ENCODE measurements at regions not wholly inside any gene's neighbourhood (a gene's known extent, or its start where the extent isn't known, plus 50 kb on each side); places are given as distances from the start of the nearest gene placed in this dataset.

DNA sequence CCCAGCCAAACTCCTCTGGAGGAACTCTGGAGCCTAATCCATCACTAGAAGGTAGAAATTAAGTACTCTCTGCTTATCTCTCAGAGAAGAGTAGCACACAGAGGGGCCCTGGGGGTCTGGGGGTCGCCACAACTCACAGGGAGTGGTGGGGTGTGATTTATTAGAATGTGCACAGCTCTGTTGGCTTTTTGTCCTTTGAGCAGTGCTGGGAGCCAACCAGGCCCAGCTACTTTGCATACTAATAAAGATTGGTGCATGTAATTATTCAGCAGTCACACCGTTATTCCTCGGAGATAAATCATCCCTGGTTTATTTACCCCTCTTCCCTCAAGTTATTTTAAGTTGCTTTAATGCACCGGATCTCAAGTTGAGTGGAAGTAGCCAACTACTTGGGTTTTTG lies 606.7 kb upstream of the EEF2KMT start:
- no peak for DNase-seq

DNA sequence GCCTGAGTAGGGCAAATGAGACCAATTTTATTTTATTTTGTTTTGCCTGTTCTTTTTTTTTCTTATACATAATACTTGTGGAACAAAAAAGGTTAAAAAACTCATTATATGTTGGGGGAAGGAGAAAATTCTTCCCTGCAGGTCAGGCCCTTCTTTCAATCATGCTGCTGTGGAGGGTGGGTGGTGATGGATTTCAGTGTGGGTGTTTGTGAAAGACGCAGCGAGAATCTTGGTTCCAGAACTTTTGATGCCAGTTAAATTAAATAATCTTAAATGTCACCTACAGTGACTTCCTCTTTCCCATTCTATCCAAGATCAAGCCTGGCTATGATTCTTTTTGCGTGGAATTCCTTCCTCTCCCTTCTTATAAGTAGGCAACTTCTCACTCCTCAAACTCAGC lies 595.8 kb upstream of the EEF2KMT start:
- DNase-seq = no peak

DNA sequence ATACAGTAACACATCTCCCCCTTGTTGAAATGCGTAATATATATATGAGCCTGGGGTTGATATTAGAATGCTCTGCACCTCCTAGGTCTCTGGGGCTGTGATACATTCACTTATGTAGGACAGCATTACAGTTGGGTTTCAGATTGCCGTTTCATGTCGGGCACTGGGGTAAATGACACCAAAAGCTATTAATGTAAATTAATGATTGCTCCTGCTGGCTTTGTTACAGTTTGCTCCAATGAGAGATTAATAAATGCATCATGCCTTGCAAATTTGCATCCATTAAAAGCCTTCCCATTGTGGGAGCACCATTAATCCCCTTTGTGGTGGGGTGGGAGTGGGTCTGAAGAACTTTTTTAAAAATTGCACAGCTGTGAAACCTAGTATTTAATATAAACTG lies 584.4 kb upstream of the EEF2KMT start:
- no peak for DNase-seq

- DNase-seq = no peak
Observed at GRCh38 chr16:5678371-5678770, 580.8 kb upstream of the EEF2KMT start.

- no peak for DNase-seq
Observed at GRCh38 chr16:5671421-5671820, 573.8 kb upstream of the EEF2KMT start.

GRCh38 chr16:5670198-5670597 lies 572.6 kb upstream of the EEF2KMT start:
- no peak for DNase-seq

DNA sequence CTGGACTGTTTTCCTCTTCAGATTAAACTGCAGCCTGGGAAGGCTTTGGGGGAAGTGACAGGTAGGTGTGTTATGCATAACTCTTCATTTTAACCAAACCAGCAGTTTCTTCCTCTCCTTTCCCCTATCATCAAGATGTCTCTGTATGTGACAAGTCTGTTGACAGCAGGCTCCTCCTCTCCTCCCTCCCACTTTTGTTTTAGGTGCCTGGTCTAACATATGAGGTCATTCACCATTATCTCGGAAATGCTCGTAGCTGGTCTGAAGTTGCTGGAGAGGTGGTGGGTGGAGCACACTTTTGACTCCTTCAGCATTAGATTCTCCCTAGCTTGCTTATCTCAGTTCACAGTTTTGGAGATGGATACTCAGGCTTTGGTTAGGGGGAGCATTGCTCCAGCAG lies 571.0 kb upstream of the EEF2KMT start:
- no peak for DNase-seq

- no peak for DNase-seq
Observed at GRCh38 chr16:5665834-5666233, 568.2 kb upstream of the EEF2KMT start.

DNA sequence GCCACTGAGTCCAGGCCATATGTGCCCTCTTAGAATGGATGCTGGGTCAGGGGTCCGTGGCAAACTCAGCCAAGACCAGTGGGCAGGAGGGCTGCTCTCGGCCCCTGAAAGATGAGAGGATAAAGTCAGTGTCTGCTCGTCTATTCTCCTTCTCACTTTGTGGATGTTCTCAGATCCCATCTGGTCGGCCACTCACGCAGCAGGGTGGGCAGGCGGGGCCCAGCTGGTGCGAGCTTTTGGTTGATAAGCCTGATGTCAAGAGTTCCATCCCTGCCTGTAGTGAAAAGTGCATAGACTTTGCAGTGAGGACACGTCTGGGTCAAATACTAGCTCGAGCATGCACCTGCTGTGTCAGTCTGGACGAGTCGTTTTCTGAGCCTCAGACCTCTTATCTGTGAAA lies 556.2 kb upstream of the EEF2KMT start:
- DNase-seq = no peak

DNA sequence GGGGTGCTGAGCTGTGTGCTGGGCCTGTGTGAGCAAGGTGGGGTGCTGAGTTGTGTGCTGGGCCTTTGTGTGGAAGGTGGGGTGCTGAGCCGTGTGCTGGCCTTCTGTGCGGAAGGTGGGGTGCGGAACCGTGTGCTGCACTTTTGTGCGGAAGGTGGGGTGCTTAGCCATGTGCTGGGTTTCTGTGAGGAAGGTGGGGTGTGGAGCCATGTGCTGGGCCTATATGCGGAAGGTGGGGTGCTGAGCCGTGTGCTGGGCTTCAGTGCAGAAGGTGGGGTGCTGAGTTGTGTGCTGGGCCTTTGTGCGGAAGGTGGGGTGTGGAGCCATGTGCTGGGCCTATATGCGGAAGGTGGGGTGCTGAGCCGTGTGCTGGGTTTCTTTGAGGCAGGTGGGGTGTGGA lies 555.4 kb upstream of the EEF2KMT start:
- DNase-seq = no peak

DNA sequence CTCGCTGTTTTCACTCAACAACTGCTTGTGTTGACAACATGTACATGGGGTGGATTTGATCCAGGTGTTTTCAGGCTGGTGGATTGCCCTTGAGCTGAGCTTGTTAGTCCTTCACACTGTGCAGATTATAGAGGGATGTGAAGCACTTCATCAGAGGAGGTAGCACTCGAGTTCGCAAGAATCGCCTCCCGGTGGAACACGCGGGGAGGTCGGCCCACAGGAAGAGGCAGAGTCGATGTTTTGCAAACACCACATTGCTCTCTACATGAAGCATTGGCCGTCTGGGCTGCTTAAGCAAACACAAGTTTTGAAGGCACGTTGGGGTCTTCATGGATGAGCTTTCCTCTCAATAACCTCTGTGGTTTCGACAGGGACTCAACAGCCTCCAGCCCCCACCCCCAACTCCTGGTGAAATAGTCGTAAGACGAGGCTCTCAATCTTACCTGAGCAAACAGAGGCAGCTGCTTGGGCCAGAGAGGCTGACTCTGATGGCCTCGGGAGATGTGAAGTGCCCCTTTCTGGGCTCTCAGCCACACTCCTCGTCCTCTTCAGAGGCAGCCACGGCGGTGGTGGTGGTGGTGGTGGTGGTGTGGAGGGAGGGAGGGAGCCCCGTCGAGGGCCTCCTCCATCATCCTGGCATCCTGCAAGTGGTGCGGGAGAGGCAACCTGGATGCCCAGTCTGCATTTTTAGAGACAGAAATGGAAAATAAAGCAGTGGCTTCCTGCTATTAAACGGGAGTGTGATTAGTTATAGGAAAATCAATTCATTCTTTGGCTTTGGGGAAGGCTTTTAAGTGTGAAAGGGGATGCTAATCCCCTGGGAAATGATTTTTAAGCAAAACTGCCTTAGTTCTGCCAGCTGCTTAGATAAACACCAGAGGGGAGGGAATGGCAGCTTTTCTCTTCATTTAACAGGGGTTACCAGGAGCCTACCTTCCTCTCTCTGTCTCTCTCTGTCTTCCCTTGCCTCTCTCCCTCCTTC lies 552.5 kb upstream of the EEF2KMT start:
- DNase-seq = no peak

GRCh38 chr16:5647051-5647450 lies 549.5 kb upstream of the EEF2KMT start:
- no peak for DNase-seq

- no peak for DNase-seq
Observed at GRCh38 chr16:5643855-5644531, 546.4 kb upstream of the EEF2KMT start.

- DNase-seq = no peak
Observed at GRCh38 chr16:5642436-5642835, 544.8 kb upstream of the EEF2KMT start.

- DNase-seq = no peak
Observed at GRCh38 chr16:5642011-5642410, 544.4 kb upstream of the EEF2KMT start.

GRCh38 chr16:5640883-5641282 lies 543.3 kb upstream of the EEF2KMT start:
- DNase-seq = no peak

DNA sequence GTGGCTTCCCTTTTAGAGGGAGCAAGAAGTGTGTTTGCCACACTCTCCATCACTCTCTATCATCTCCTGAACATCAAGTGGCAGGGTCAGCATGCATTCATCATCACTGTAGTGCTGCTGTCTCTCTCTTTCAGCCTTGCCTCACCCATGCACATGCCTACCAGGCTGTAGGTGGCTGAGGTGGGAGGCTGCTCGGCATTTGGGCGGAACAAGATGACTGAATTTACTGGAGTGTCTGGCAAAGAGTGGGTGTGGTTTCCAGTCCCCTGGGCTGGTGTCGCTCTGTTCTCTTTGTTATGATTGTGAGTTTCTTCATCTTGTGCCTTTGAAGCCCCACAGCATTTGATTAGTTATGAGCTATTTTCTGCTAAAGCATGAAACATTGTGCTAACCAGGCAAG lies 541.9 kb upstream of the EEF2KMT start:
- no peak for DNase-seq

DNA sequence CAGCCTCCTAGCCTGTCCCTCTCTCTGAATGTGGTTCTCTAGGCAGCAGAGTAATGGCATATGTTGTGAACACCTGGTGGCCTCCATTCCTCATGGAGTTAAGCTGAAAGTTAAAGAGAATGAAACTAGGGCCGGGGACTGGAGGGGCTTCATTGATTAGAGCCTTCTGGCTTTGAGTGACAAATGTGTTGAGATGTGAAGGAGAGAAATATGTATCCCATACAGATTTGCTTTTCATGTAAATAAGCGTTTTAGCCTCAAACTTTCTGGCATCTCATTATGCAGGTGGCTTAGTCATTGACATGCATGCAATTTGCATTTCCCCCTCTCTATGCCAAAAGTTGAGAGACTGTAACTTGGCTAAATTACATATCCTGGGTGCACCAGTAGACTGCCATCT lies 537.7 kb upstream of the EEF2KMT start:
- no peak for DNase-seq

- no peak for DNase-seq
Observed at GRCh38 chr16:5634666-5635180, 537.1 kb upstream of the EEF2KMT start.

DNA sequence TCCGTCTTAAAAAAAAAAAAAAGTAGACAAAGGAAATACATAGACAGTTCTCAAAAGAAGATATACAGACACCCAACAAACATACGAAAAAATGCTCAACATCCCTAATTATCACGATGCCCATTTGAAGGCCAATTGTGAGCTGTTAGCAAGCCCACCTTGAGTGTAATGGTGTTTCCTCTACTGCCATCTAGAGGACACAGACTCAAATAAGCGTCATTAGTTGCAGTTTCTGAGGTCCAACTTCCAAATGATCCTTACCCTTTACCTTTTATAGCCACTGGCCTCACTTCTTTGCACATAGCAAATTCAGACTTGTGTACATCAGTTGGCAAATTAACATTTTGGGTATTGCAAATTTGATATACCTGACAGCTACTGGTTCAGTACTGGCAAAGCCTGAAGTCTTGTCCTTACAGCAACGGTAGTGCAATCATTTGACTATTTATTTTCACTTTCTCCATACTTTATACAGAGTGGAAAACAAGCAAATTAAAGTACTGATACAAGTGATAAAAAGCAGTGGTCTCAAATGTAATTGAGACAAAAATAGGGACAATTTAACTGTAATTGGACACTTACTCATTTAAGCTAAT lies 536.3 kb upstream of the EEF2KMT start:
- DNase-seq = peak; percentile 4 to 29

GRCh38 chr16:5622234-5622884 lies 524.8 kb upstream of the EEF2KMT start:
- no peak for DNase-seq

GRCh38 chr16:5621826-5622225 lies 524.2 kb upstream of the EEF2KMT start:
- DNase-seq = no peak

DNA sequence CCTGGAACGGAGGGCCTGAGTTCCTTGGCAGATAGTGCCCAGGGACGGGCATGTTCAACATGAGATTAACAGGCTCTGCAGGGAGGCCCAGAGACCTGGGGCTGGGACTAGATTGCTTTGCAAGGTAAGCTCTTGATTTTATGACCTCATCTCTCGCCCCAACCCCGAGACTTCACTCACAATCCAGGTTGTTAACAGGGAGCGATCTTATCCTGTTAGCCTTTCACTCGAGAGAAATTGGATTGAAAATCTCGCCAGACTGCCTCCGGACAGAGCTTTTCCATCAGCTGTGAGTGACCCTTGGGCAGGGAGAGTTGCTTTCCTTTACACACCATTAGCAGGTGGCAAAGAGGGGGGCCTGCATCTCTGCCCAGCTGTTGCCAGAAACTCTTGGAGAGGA lies 521.7 kb upstream of the EEF2KMT start:
- no peak for DNase-seq

All from inflammatory macrophage treated with lipopolysaccharide for 1 hour (primary cell).